ENCODE measurements at regions not wholly inside any gene's neighbourhood (a gene's known extent, or its start where the extent isn't known, plus 50 kb on each side); places are given as distances from the start of the nearest gene placed in this dataset.
"Not testable (repeated sequence)": the region's sequence is repeated elsewhere in the genome, so short reads cannot be mapped to it uniquely, and the experiment has no call there.

- Histone ChIP-seq H3K9me3 (no peaks in the 10 kb centered on the region), H3K36me3 (ENCODE audit: insufficient read depth in 1 of 2, low read depth in 1 of 2) (no peaks in the 10 kb centered on the region), H3K27ac (no peak overlapping the region), H3K4me3 (no peak overlapping the region), H3K4me1 (no peaks in the 10 kb centered on the region), H3K27me3 (ENCODE audit: insufficient read depth in 3 of 3, low read length in 2 of 3) (no peaks in the 10 kb centered on the region)
- no peak for TF ChIP-seq CTCF (IDR thresholded peaks at IDR 0.05)
- 84 to 88% (median 88%) methylated on average over 4 of the region's 4 CpGs for WGBS, 3 donors
- intact Hi-C loops (cut with DNase I) = no loop called here
- DNase-seq = no peak
- ATAC-seq = no peak
Measured at GRCh38 chr3:87673132-87673531, 385.7 kb downstream of the CGGBP1 start.

GRCh38 chr3:87654184-87654583, 377.8 kb upstream of the POU1F1 start:
- Histone ChIP-seq H3K4me1 (no peaks in the 10 kb centered on the region), H3K27ac (no peak overlapping the region), H3K9me3 (no peaks in the 10 kb centered on the region), H3K4me3 (no peak overlapping the region), H3K36me3 (ENCODE audit: insufficient read depth in 1 of 2, low read depth in 1 of 2) (no peaks in the 10 kb centered on the region), H3K27me3 (ENCODE audit: insufficient read depth in 3 of 3, low read length in 2 of 3) (no peaks in the 10 kb centered on the region)
- ATAC-seq (no peak), DNase-seq (no peak)
- intact Hi-C loops (cut with DNase I) = no loop called here
- no peak for TF ChIP-seq CTCF (IDR thresholded peaks at IDR 0.05)
- WGBS, 3 donors = 91 to 100% (median 93%) methylated on average over 2 of the region's 2 CpGs

- H3K9me3 ChIP-seq; H3K27me3 ChIP-seq (ENCODE audit: insufficient read depth in 3 of 3, low read length in 2 of 3); H3K4me3 ChIP-seq; H3K27ac ChIP-seq; intact Hi-C loops (cut with DNase I); H3K36me3 ChIP-seq (ENCODE audit: insufficient read depth in 1 of 2, low read depth in 1 of 2); ATAC-seq; H3K4me1 ChIP-seq; DNase-seq: not testable (repeated sequence)
- 70 to 78% (median 78%) methylated on average over 3 of the region's 3 CpGs for WGBS, 3 donors
Measured at GRCh38 chr3:87653138-87653537, 376.8 kb upstream of the POU1F1 start.

GRCh38 chr3:87634426-87634825, 358.0 kb upstream of the POU1F1 start:
- H3K36me3 ChIP-seq (ENCODE audit: insufficient read depth in 1 of 2, low read depth in 1 of 2) = no peaks in the 10 kb centered on the region
- ATAC-seq = no peak
- H3K27me3 ChIP-seq (ENCODE audit: insufficient read depth in 3 of 3, low read length in 2 of 3) = no peaks in the 10 kb centered on the region
- intact Hi-C loops (cut with DNase I) = no loop called here
- no peaks in the 10 kb centered on the region for H3K9me3 ChIP-seq
- H3K27ac ChIP-seq = no peak overlapping the region
- WGBS, 3 donors = 67 to 75% (median 71%) methylated on average over 1 of the region's 1 CpG
- DNase-seq = no peak
- no peak overlapping the region for H3K4me3 ChIP-seq
- TF ChIP-seq CTCF (IDR thresholded peaks at IDR 0.05) = no peak
- H3K4me1 ChIP-seq = no peaks in the 10 kb centered on the region

GRCh38 chr3:87627316-87627715, 350.9 kb upstream of the POU1F1 start:
- no peak for DNase-seq
- H3K36me3 ChIP-seq (ENCODE audit: insufficient read depth in 1 of 2, low read depth in 1 of 2) = no peaks in the 10 kb centered on the region
- no peaks in the 10 kb centered on the region for H3K4me1 ChIP-seq
- TF ChIP-seq CTCF (IDR thresholded peaks at IDR 0.05) = no peak
- intact Hi-C loops (cut with DNase I) = no loop called here
- peaks cover 9% of the 10 kb centered on the region for H3K9me3 ChIP-seq
- ATAC-seq = no peak
- WGBS, 3 donors = 68 to 77% (median 69%) methylated on average over 4 of the region's 4 CpGs
- H3K4me3 ChIP-seq = no peak overlapping the region
- no peak overlapping the region for H3K27ac ChIP-seq
- H3K27me3 ChIP-seq (ENCODE audit: insufficient read depth in 3 of 3, low read length in 2 of 3) = no peaks in the 10 kb centered on the region
